ENCODE measurements at regions not wholly inside any gene's neighbourhood (a gene's known extent, or its start where the extent isn't known, plus 50 kb on each side); places are given as distances from the start of the nearest gene placed in this dataset.
"Not testable (repeated sequence)": the region's sequence is repeated elsewhere in the genome, so short reads cannot be mapped to it uniquely, and the experiment has no call there.

GRCh38 chr2:194060269-194060668 is 1596.8 kb upstream of the SLC39A10 start:
- H3K36me3 ChIP-seq, result no peaks in the 10 kb centered on the region
- H3K4me3 ChIP-seq (ENCODE audit: low read depth in 1 of 2, low read length in 1 of 2), result no peak overlapping the region
- no peaks in the 10 kb centered on the region for H3K27me3 ChIP-seq
- H3K4me1 ChIP-seq (ENCODE audit: control insufficient read depth in 1 of 2, insufficient read depth in 1 of 2, low read depth in 1 of 2, low read length in 1 of 2), result no peaks in the 10 kb centered on the region
- no peak overlapping the region for H3K27ac ChIP-seq
- no peak for TF ChIP-seq CTCF (IDR thresholded peaks at IDR 0.05)
- H3K9me3 ChIP-seq, result no peaks in the 10 kb centered on the region

DNA sequence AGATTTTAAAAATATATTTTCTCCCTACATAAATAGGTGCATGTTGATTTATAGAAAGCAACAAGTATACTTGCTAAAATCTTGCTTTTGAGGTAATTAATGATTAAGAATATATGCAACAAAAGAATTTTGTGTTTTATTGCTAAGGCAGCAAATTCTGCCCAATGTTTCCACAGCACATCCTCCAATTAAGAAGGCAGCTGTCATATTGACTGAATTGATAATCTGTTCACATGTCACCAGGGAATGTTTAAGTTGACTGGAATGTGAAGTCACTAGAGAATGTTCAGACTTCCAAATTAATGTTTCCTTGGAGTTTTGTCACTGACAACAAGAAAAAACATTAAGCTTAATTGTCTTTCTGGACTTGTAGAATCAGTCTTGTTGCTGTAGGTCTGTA is 1602.7 kb upstream of the SLC39A10 start:
- H3K4me3 ChIP-seq (ENCODE audit: low read depth in 1 of 2, low read length in 1 of 2), result no peak overlapping the region
- no peaks in the 10 kb centered on the region for H3K4me1 ChIP-seq (ENCODE audit: control insufficient read depth in 1 of 2, insufficient read depth in 1 of 2, low read depth in 1 of 2, low read length in 1 of 2)
- no peaks in the 10 kb centered on the region for H3K36me3 ChIP-seq
- H3K27ac ChIP-seq, result no peak overlapping the region
- no peak for TF ChIP-seq CTCF (IDR thresholded peaks at IDR 0.05)
- H3K9me3 ChIP-seq, result no peaks in the 10 kb centered on the region
- no peaks in the 10 kb centered on the region for H3K27me3 ChIP-seq

- H3K9me3 ChIP-seq, result no peaks in the 10 kb centered on the region
- H3K4me1 ChIP-seq (ENCODE audit: control insufficient read depth in 1 of 2, insufficient read depth in 1 of 2, low read depth in 1 of 2, low read length in 1 of 2), result no peaks in the 10 kb centered on the region
Observed at GRCh38 chr2:194044321-194044720, 1612.7 kb upstream of the SLC39A10 start.

DNA sequence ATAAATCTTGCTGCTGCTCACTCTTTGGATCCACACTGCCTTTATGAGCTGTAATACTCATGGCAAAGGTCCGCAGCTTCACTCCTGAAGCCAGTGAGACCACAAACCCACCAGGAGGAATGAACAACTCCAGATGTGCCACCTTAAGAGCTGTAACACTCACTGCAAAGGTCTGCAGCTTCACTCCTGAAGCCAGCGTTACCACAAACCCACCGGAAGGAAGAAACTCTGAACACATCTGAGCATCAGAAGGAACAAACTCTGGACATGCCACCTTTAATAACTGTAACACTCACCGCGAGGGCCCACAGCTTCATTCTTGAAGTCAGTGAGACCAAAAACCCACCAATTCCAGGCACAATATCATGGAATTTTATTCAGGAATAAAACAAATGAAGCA is 1635.9 kb upstream of the SLC39A10 start:
- not testable (repeated sequence) for H3K36me3 ChIP-seq; H3K27ac ChIP-seq; H3K4me1 ChIP-seq (ENCODE audit: control insufficient read depth in 1 of 2, insufficient read depth in 1 of 2, low read depth in 1 of 2, low read length in 1 of 2); H3K4me3 ChIP-seq (ENCODE audit: low read depth in 1 of 2, low read length in 1 of 2); H3K27me3 ChIP-seq; H3K9me3 ChIP-seq

More at GRCh38 chr2:194044321-194044720, 1612.7 kb upstream of the SLC39A10 start:
- Histone ChIP-seq H3K27me3 (no peaks in the 10 kb centered on the region), H3K4me3 (ENCODE audit: low read depth in 1 of 2, low read length in 1 of 2) (no peak overlapping the region), H3K27ac (no peak overlapping the region), H3K36me3 (no peaks in the 10 kb centered on the region)
- no peak for TF ChIP-seq CTCF (IDR thresholded peaks at IDR 0.05)

DNA sequence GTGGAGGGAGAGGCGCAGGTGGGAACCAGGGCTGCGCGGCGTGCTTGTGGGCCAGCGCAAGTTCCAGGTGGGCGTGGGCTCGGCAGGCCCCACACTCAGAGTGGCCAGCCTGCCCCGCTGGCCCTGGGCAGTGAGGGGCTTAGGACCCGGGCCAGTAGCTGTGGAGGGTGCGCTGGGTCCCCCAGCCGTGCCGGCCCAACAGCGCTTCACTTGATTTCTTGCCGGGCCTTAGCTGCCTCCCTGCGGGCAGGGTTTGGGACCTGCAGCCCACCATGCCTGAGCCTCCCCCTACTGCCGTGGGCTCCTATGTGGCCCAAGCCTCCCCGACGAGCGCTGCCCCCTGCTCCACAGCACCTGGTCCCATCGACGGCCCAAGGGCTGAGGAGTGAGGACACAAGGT is 1636.9 kb upstream of the SLC39A10 start:
- H3K27ac ChIP-seq, result no peak overlapping the region
- H3K9me3 ChIP-seq, result no peaks in the 10 kb centered on the region
- H3K27me3 ChIP-seq, result no peaks in the 10 kb centered on the region
- no peaks in the 10 kb centered on the region for H3K36me3 ChIP-seq
- TF ChIP-seq CTCF (IDR thresholded peaks at IDR 0.05), result no peak
- no peak overlapping the region for H3K4me3 ChIP-seq (ENCODE audit: low read depth in 1 of 2, low read length in 1 of 2)
- no peaks in the 10 kb centered on the region for H3K4me1 ChIP-seq (ENCODE audit: control insufficient read depth in 1 of 2, insufficient read depth in 1 of 2, low read depth in 1 of 2, low read length in 1 of 2)

- H3K4me3 ChIP-seq (ENCODE audit: low read depth in 1 of 2, low read length in 1 of 2), result no peak overlapping the region
- no peaks in the 10 kb centered on the region for H3K27me3 ChIP-seq
- no peak overlapping the region for H3K27ac ChIP-seq
- no peaks in the 10 kb centered on the region for H3K4me1 ChIP-seq (ENCODE audit: control insufficient read depth in 1 of 2, insufficient read depth in 1 of 2, low read depth in 1 of 2, low read length in 1 of 2)
- TF ChIP-seq CTCF (IDR thresholded peaks at IDR 0.05), result no peak
- no peaks in the 10 kb centered on the region for H3K9me3 ChIP-seq
- no peaks in the 10 kb centered on the region for H3K36me3 ChIP-seq
Observed at GRCh38 chr2:194015751-194016150, 1641.3 kb upstream of the SLC39A10 start.
